Endodermal cell (in vitro differentiated cells): ENCODE measurements at regions not wholly inside any gene's neighbourhood (a gene's known extent, or its start where the extent isn't known, plus 50 kb on each side); places are given as distances from the start of the nearest gene placed in this dataset.

ENCODE experiments used
- DNase-seq: peaks from one replicate; pipeline ENCODE4 v3.0.0-alpha.2; 2017
- H3K27ac ChIP-seq: 2 replicates; pipeline ENCODE4 v1.5.1; 2013; ENCODE audit warnings: mild to moderate bottlenecking, low read depth, low read length, moderate library complexity
- H3K27me3 ChIP-seq: 2 replicates; pipeline ENCODE4 v1.6.1; 2013; ENCODE audit warnings: mild to moderate bottlenecking, low read length, moderate library complexity; ENCODE audit not compliant: insufficient read depth, control insufficient read depth, poor library complexity, severe bottlenecking
- H3K36me3 ChIP-seq: 2 replicates; pipeline ENCODE4 v1.7.0; 2013; ENCODE audit warnings: mild to moderate bottlenecking, low read length, moderate library complexity; ENCODE audit not compliant: control insufficient read depth, insufficient read depth
- H3K4me1 ChIP-seq: one replicate; pipeline ENCODE4 v1.7.0; 2013; ENCODE audit warnings: low read length; ENCODE audit not compliant: control insufficient read depth, insufficient read depth
- H3K4me3 ChIP-seq: 2 replicates; pipeline ENCODE4 v1.5.1; 2013; ENCODE audit warnings: mild to moderate bottlenecking, low read length, moderate library complexity
- H3K9ac ChIP-seq: 2 replicates; pipeline ENCODE4 v1.6.1; 2013; ENCODE audit warnings: mild to moderate bottlenecking, low read length, moderate library complexity; ENCODE audit not compliant: poor library complexity, severe bottlenecking; ENCODE audit errors: extremely low read depth
- H3K9me3 ChIP-seq: 2 replicates; pipeline ENCODE4 v1.6.1; 2013; ENCODE audit warnings: mild to moderate bottlenecking, low read length, moderate library complexity; ENCODE audit not compliant: control insufficient read depth
- H3K27ac Mint-ChIP-seq: 2 replicates; pipeline ENCODE4 v1.8.0; 2020; ENCODE audit warnings: mixed read lengths
- H3K27me3 Mint-ChIP-seq: 2 replicates; pipeline ENCODE4 v1.8.0; 2021; ENCODE audit warnings: mild to moderate bottlenecking, mixed read lengths; ENCODE audit not compliant: insufficient read depth
- H3K36me3 Mint-ChIP-seq: 2 replicates; pipeline ENCODE4 v1.8.0; 2020; ENCODE audit warnings: low read depth, mixed read lengths
- H3K4me1 Mint-ChIP-seq: 2 replicates; pipeline ENCODE4 v1.8.0; 2020; ENCODE audit warnings: mixed read lengths
- H3K4me3 Mint-ChIP-seq: 2 replicates; pipeline ENCODE4 v1.8.0; 2020; ENCODE audit warnings: mild to moderate bottlenecking, moderate library complexity, mixed read lengths
- H3K9me3 Mint-ChIP-seq: 2 replicates; pipeline ENCODE4 v1.8.0; 2020; ENCODE audit warnings: mild to moderate bottlenecking, mixed read lengths
- WGBS, 2 experiments: methylation state at CpG; one replicate each; pipeline versions ENCODE4 v1.1.5 to v1.1.7; 2013; ENCODE audit warnings: missing lambda C conversion rate in 2 of 2, mixed read lengths in 1 of 2; ENCODE audit not compliant: insufficient coverage in 1 of 2, insufficient read length in 1 of 2; 5-methylcytosine and 5-hydroxymethylcytosine counted together
- TF ChIP-seq, protein P1 (sequence below): fragments of 200-600 bp; sonication (generic); conservative IDR thresholded peaks from 2 replicates; pipeline ENCODE4 v1.5.0; 2021; ENCODE audit warnings: antibody characterized with exemption, mild to moderate bottlenecking

DNA sequence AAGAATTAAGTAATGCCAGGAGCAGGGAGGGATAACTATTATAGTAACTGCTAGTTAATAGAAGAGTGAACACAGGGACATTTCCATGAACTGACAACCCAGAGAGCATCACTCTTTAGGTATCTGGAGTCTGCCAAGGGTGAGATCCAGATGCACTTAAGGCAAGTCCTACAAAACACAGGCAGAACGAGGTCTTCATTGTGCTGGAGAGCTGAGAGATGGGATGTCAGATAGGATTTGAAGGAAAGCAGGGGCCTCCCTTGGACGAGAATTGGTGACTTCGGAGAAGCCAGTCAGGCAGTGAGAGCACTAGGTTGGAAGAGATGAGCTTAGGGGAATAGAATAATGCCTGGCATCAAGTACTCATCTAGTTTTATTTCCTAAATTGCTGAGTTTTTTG, 684.5 kb downstream of the GATA3 start:
- no peak for DNase-seq
- Mint-ChIP-seq H3K4me1 (no peaks in the 10 kb centered on the region), H3K9me3 (no peaks in the 10 kb centered on the region), H3K27ac (no peak overlapping the region), H3K4me3 (no peak overlapping the region), H3K27me3 (no peaks in the 10 kb centered on the region), H3K36me3 (no peaks in the 10 kb centered on the region)
- TF ChIP-seq, protein P1, sequence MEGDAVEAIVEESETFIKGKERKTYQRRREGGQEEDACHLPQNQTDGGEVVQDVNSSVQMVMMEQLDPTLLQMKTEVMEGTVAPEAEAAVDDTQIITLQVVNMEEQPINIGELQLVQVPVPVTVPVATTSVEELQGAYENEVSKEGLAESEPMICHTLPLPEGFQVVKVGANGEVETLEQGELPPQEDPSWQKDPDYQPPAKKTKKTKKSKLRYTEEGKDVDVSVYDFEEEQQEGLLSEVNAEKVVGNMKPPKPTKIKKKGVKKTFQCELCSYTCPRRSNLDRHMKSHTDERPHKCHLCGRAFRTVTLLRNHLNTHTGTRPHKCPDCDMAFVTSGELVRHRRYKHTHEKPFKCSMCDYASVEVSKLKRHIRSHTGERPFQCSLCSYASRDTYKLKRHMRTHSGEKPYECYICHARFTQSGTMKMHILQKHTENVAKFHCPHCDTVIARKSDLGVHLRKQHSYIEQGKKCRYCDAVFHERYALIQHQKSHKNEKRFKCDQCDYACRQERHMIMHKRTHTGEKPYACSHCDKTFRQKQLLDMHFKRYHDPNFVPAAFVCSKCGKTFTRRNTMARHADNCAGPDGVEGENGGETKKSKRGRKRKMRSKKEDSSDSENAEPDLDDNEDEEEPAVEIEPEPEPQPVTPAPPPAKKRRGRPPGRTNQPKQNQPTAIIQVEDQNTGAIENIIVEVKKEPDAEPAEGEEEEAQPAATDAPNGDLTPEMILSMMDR: no peak
- no peak overlapping the region for H3K4me3 ChIP-seq
- H3K27ac ChIP-seq: no peak overlapping the region
- no peak overlapping the region for H3K9ac ChIP-seq
- H3K4me1 ChIP-seq: no peaks in the 10 kb centered on the region
- H3K27me3 ChIP-seq: no peaks in the 10 kb centered on the region
- H3K36me3 ChIP-seq: no peaks in the 10 kb centered on the region
- WGBS, 2 experiments: 83 to 88% methylated on average over 3 of the region's 3 CpGs
- no peaks in the 10 kb centered on the region for H3K9me3 ChIP-seq

DNA sequence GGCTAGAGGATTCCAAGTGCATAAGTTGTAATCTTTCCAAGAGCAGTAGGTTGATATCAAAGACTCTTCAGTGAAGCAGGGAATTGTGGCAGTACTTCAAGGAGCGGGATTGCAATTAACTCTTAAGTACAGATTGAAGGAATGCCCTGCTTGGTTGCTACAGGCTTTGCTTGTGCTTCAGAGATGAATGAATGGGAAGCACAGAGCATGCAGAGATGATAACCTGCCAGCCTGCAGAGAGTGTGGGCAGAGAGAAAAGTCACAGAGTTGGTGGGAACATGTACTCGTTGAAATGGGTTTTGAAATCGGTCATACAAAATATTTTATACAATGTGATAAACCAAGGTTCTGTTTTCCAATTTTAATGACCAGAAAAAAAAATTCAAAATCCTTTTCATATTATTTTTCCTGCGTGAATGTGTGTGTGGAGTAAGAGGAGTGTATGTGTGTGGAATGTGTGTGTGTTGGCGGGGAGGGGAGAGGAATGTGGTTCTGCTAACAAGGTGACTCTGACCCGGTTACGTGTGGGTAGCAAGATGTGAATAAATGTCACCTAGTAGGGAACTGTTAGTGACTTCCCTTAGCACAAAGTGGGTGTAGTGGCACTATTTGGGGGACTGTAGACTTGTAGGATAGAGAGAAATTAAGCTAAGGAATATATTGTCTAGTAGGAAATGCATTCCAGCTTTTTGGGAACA, 697.8 kb downstream of the GATA3 start:
- no peak overlapping the region for H3K4me3 Mint-ChIP-seq
- WGBS, 2 experiments: 84 to 93% methylated on average over 5 to 7 of the region's 7 CpGs
- no peak for DNase-seq

DNA sequence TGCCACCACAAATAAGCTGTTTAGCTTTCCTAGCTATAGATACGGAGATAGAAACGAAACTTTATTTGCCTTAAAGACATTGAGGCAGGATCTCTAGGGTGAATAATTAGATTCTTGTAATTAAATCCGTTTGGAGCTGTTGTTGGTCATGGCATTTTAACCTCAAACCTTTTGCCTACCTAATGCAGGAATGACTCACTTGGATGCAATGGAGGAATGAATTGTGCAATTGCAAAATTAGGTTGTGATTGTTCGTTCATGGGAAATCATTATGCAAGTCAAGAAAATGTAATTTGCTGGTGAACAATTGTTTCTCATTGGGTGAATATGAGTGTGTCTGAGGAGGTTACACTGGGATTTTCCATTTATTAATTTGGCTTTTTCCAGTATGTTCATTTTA, 703.5 kb downstream of the GATA3 start:
- Mint-ChIP-seq H3K27ac (no peak overlapping the region), H3K27me3 (peaks cover 3% of the 10 kb centered on the region), H3K9me3 (no peaks in the 10 kb centered on the region), H3K36me3 (no peaks in the 10 kb centered on the region), H3K4me1 (no peaks in the 10 kb centered on the region), H3K4me3 (no peak overlapping the region)
- no peak overlapping the region for H3K4me3 ChIP-seq
- DNase-seq: no peak
- H3K27me3 ChIP-seq: no peaks in the 10 kb centered on the region
- WGBS, 2 experiments: 64 to 86% methylated on average over 2 to 4 of the region's 4 CpGs
- H3K27ac ChIP-seq: no peak overlapping the region
- H3K9ac ChIP-seq: no peak overlapping the region
- TF ChIP-seq, protein P1: no peak
- no peaks in the 10 kb centered on the region for H3K36me3 ChIP-seq
- no peaks in the 10 kb centered on the region for H3K9me3 ChIP-seq
- no peaks in the 10 kb centered on the region for H3K4me1 ChIP-seq

More for the DNA sequence above, 697.8 kb downstream of the GATA3 start:
- H3K36me3 Mint-ChIP-seq: no peaks in the 10 kb centered on the region
- H3K36me3 ChIP-seq: no peaks in the 10 kb centered on the region
- no peaks in the 10 kb centered on the region for H3K9me3 ChIP-seq
- H3K4me3 ChIP-seq: no peak overlapping the region
- no peak overlapping the region for H3K27ac ChIP-seq
- no peaks in the 10 kb centered on the region for H3K4me1 ChIP-seq
- TF ChIP-seq, protein P1: no peak
- H3K9ac ChIP-seq: no peak overlapping the region
- H3K27me3 ChIP-seq: peaks cover 20% of the 10 kb centered on the region
- peaks cover 11% of the 10 kb centered on the region for H3K27me3 Mint-ChIP-seq
- H3K9me3 Mint-ChIP-seq: no peaks in the 10 kb centered on the region
- H3K4me1 Mint-ChIP-seq: no peaks in the 10 kb centered on the region
- H3K27ac Mint-ChIP-seq: no peak overlapping the region
